H1 (cell line): ENCODE measurements at regions not wholly inside any gene's neighbourhood (a gene's known extent, or its start where the extent isn't known, plus 50 kb on each side); places are given as distances from the start of the nearest gene placed in this dataset.

Experiments used
- E2F6 ChIP-seq: IDR thresholded peaks from 2 replicates; pipeline ENCODE4 v1.6.1; 2012; ENCODE audit warnings: inconsistent platforms
- KDM4A ChIP-seq: IDR thresholded peaks from one replicate; pipeline ENCODE4 v1.7.1; 2012; ENCODE audit warnings: low read depth, mild to moderate bottlenecking, moderate library complexity, low read length, inconsistent platforms; ENCODE audit not compliant: severe bottlenecking
- POLR2A ChIP-seq, 2 experiments: IDR thresholded peaks; 1 replicate in 1 of 2; 2 replicates in 1 of 2; pipeline ENCODE4 v1.6.1; 2011; ENCODE audit warnings: low read depth in 2 of 2, low read length in 2 of 2, mild to moderate bottlenecking in 2 of 2; ENCODE audit errors: control extremely low read depth in 1 of 2
- RBBP5 ChIP-seq: IDR thresholded peaks from 2 replicates; pipeline ENCODE4 v1.7.1; 2012; ENCODE audit warnings: low read depth, mild to moderate bottlenecking, inconsistent platforms, low read length, moderate library complexity, borderline replicate concordance
- SP2 ChIP-seq: IDR thresholded peaks from 2 replicates; pipeline ENCODE4 v1.6.1; 2012; ENCODE audit warnings: mild to moderate bottlenecking, low read length, inconsistent platforms

GRCh38 chr6:33914645-33915044 is 110.8 kb upstream of the MLN start (continued):
- no peak for TF ChIP-seq SP2
- TF ChIP-seq POLR2A (IDR thresholded peaks at IDR 0.05; ENCODE audit: control extremely low read depth in 1 of 2, low read depth in 2 of 2, low read length in 2 of 2): no peak
- no peak for TF ChIP-seq RBBP5
- TF ChIP-seq KDM4A: no peak
- no peak for TF ChIP-seq E2F6
